PC-3 (cell line): ENCODE measurements at regions not wholly inside any gene's neighbourhood (a gene's known extent, or its start where the extent isn't known, plus 50 kb on each side); places are given as distances from the start of the nearest gene placed in this dataset.
A peak's percentile ranks its signal among the peaks of the same experiment; 100 is the strongest.

Experiments used
- ATAC-seq: fragments of 200-7000 bp; cut with Tn5 transposase; 2 replicates; pipeline ENCODE4 v1.9.1; 2020; ENCODE audit warnings: mild to moderate bottlenecking, moderate library complexity
- BruUV-seq: library from RNA; stranded (reverse); fragments of 400-500 nt; replicated peaks from 2 replicates; lab custom pipeline; 2021; lab: Mats Ljungman, UMichigan
- CTCF ChIA-PET: fragments of 300-600 bp; sonication (Branson Sonifier 250); formaldehyde crosslinking; loops from one replicate; lab custom pipeline; 2022; ENCODE audit warnings: antibody characterized with exemption; lab: Charles Lee
- POLR2A ChIA-PET: fragments of 300-600 bp; sonication (Branson Sonifier 250); formaldehyde crosslinking; loops from one replicate; lab custom pipeline; 2022; ENCODE audit warnings: antibody characterized with exemption; ENCODE audit not compliant: unreplicated experiment; lab: Charles Lee
- DNase-seq: peaks from one replicate; pipeline ENCODE4 v3.0.0-alpha.2; 2015
- H2AFZ ChIP-seq: fragments of 300-600 bp; sonication (generic); 2 replicates; pipeline ENCODE4 v1.6.0; 2016; ENCODE audit warnings: antibody characterized with exemption, low read length
- H3F3A ChIP-seq: fragments of 300-600 bp; sonication (generic); one replicate; pipeline ENCODE4 v1.6.0; 2017; ENCODE audit warnings: antibody characterized with exemption, low read length, control low read depth, mild to moderate bottlenecking; ENCODE audit not compliant: unreplicated experiment
- H3K27ac ChIP-seq: fragments of 300-600 bp; sonication (generic); 2 replicates; pipeline ENCODE4 v1.5.1; 2016; ENCODE audit warnings: mild to moderate bottlenecking, low read length
- H3K27me3 ChIP-seq: fragments of 300-600 bp; sonication (generic); 2 replicates; pipeline ENCODE4 v1.6.1; 2016; ENCODE audit warnings: low read length, mixed read lengths
- H3K36me3 ChIP-seq: fragments of 300-600 bp; sonication (generic); 2 replicates; pipeline ENCODE4 v1.6.1; 2016; ENCODE audit warnings: low read depth, mixed run types, low read length, mixed read lengths
- H3K4me1 ChIP-seq: fragments of 300-600 bp; sonication (generic); 2 replicates; pipeline ENCODE4 v1.5.1; 2016; ENCODE audit warnings: low read length; ENCODE audit not compliant: insufficient read depth
- H3K4me2 ChIP-seq: fragments of 300-600 bp; sonication (generic); 2 replicates; pipeline ENCODE4 v1.6.0; 2016; ENCODE audit warnings: low read length
- H3K4me3 ChIP-seq: fragments of 300-600 bp; sonication (generic); 2 replicates; pipeline ENCODE4 v1.5.1; 2016; ENCODE audit warnings: mild to moderate bottlenecking, low read length, mixed read lengths
- H3K79me2 ChIP-seq: fragments of 300-600 bp; sonication (generic); 2 replicates; pipeline ENCODE4 v1.6.1; 2017; ENCODE audit warnings: low read length, mixed read lengths
- H3K9ac ChIP-seq: fragments of 300-600 bp; sonication (generic); 2 replicates; pipeline ENCODE4 v1.6.0; 2016; ENCODE audit warnings: mild to moderate bottlenecking, low read length
- H3K9me2 ChIP-seq: fragments of 300-600 bp; sonication (generic); replicated peaks from 2 replicates; pipeline ENCODE4 v1.6.1; 2016; ENCODE audit warnings: mixed run types, low read length, mixed read lengths
- H3K9me3 ChIP-seq: fragments of 300-600 bp; sonication (generic); 2 replicates; pipeline ENCODE4 v1.6.1; 2016; ENCODE audit warnings: low read length, mixed read lengths
- H4K20me1 ChIP-seq: fragments of 300-600 bp; sonication (generic); 2 replicates; pipeline ENCODE4 v1.6.1; 2016; ENCODE audit warnings: low read length, mixed read lengths
- EZH2 ChIP-seq: fragments of 300-600 bp; sonication (generic); IDR thresholded peaks from one replicate; pipeline ENCODE4 v1.6.1; 2017; ENCODE audit warnings: antibody characterized with exemption, mild to moderate bottlenecking, low read length; ENCODE audit not compliant: unreplicated experiment
- EZH2phosphoT487 ChIP-seq: fragments of 300-600 bp; sonication (generic); IDR thresholded peaks from 2 replicates; pipeline ENCODE4 v1.6.1; 2018; ENCODE audit warnings: mild to moderate bottlenecking, antibody characterized with exemption, low read length, borderline replicate concordance
- intact Hi-C: fragments of 100-400 bp; cut with micrococcal nuclease; formaldehyde crosslinking; loops from 2 replicates; pipeline ENCODE4 v1.9.0; 2023
- TF ChIP-seq, protein P1 (sequence below): fragments of 300-600 bp; sonication (generic); conservative IDR thresholded peaks from 2 replicates; pipeline ENCODE4 v1.5.1; 2017; ENCODE audit warnings: antibody characterized with exemption, low read depth, mild to moderate bottlenecking, low read length

DNA sequence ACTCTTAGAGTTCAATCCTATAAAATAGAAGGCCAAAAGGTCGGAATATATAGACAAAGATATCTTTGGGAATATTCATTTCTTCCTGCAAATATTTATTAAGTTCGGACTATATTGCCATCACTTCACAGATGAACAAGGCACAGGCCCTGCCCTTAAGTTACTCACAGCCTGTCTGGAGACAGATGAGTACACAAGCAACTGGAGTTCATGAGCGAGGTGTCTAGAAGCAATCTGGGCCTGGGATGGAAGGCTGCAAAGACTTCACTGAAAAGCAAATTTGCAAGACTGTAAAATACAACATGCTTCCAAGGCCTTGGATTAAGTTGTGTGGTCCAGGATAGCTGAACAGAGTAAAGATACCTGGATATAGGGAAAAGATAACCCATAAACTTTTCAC, 56.7 kb upstream of the CEP85L start:
- Histone ChIP-seq H3K4me1 (peaks cover 45% of the 10 kb centered on the region), H3K9me2 (no peaks in the 10 kb centered on the region), H3F3A (peaks cover 11% of the 10 kb centered on the region), H3K27ac (peak overlapping the region; percentile 99), H3K4me2 (peak overlapping the region; percentile 91), H2AFZ (peak overlapping the region; percentile 7; the same call in 1 of the 2 replicates), H3K4me3 (peak overlapping the region; percentile 66), H3K9ac (peak overlapping the region; percentile 88), H4K20me1 (no peaks in the 10 kb centered on the region), H3K27me3 (no peaks in the 10 kb centered on the region), H3K79me2 (peaks cover 15% of the 10 kb centered on the region), H3K36me3 (no peaks in the 10 kb centered on the region), H3K9me3 (no peaks in the 10 kb centered on the region)
- peak; percentile 46 for DNase-seq
- CTCF ChIA-PET = interaction anchor here (0.7 kb wide), 1 partner anchor 10 kb away, joined by 3 read pairs; no protein-coding TSS in a partner anchor
- intact Hi-C loops = loop anchor here (2.0 kb wide), 2 partner anchors 33 to 143 kb away; no protein-coding TSS in a partner anchor
- TF ChIP-seq EZH2phosphoT487 (no peak), EZH2 (no peak)
- TF ChIP-seq, protein P1, sequence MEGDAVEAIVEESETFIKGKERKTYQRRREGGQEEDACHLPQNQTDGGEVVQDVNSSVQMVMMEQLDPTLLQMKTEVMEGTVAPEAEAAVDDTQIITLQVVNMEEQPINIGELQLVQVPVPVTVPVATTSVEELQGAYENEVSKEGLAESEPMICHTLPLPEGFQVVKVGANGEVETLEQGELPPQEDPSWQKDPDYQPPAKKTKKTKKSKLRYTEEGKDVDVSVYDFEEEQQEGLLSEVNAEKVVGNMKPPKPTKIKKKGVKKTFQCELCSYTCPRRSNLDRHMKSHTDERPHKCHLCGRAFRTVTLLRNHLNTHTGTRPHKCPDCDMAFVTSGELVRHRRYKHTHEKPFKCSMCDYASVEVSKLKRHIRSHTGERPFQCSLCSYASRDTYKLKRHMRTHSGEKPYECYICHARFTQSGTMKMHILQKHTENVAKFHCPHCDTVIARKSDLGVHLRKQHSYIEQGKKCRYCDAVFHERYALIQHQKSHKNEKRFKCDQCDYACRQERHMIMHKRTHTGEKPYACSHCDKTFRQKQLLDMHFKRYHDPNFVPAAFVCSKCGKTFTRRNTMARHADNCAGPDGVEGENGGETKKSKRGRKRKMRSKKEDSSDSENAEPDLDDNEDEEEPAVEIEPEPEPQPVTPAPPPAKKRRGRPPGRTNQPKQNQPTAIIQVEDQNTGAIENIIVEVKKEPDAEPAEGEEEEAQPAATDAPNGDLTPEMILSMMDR = no peak
- POLR2A ChIA-PET = interaction anchor here (1.2 kb wide), 1 partner anchor 77 kb away, joined by 6 read pairs; no protein-coding TSS in a partner anchor
- peak; percentile 46 for ATAC-seq
- BruUV-seq = no TSS peak

DNA sequence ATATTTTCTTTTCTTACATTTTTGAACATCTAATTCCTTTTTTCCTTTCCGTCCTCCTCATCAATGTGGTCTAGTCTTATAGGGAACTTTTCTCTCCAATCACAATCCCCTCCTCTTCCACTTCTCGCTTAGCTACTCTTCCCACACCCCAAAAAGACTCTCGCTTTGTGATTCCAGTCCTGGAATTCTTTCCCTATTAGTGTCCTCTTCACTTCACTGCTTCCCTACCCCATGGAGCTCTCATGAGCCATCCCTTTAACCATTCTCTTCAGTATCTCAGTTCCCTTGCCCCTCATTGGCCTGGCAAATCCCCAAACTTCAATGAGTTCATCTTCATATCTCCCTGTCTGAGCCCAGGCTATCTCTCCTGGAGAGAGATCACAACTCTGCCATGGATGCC, 55.3 kb upstream of the CEP85L start:
- H4K20me1 ChIP-seq = no peaks in the 10 kb centered on the region
- H3F3A ChIP-seq = peaks cover 11% of the 10 kb centered on the region
- H3K27ac ChIP-seq = no peak overlapping the region
- peaks cover 15% of the 10 kb centered on the region for H3K79me2 ChIP-seq
- no peak overlapping the region for H3K4me2 ChIP-seq
- H2AFZ ChIP-seq = no peak overlapping the region
- peaks cover 40% of the 10 kb centered on the region for H3K4me1 ChIP-seq
- no peak overlapping the region for H3K9ac ChIP-seq
- no peaks in the 10 kb centered on the region for H3K9me2 ChIP-seq
- no peaks in the 10 kb centered on the region for H3K9me3 ChIP-seq
- CTCF ChIA-PET = no interaction called here
- DNase-seq = no peak
- POLR2A ChIA-PET = no interaction called here
- no TSS peak for BruUV-seq
- no peaks in the 10 kb centered on the region for H3K27me3 ChIP-seq
- no peaks in the 10 kb centered on the region for H3K36me3 ChIP-seq
- no peak overlapping the region for H3K4me3 ChIP-seq
- intact Hi-C loops = no loop called here
- no peak for ATAC-seq
- TF ChIP-seq, protein P1 = no peak
- TF ChIP-seq EZH2phosphoT487 (no peak), EZH2 (no peak)

DNA sequence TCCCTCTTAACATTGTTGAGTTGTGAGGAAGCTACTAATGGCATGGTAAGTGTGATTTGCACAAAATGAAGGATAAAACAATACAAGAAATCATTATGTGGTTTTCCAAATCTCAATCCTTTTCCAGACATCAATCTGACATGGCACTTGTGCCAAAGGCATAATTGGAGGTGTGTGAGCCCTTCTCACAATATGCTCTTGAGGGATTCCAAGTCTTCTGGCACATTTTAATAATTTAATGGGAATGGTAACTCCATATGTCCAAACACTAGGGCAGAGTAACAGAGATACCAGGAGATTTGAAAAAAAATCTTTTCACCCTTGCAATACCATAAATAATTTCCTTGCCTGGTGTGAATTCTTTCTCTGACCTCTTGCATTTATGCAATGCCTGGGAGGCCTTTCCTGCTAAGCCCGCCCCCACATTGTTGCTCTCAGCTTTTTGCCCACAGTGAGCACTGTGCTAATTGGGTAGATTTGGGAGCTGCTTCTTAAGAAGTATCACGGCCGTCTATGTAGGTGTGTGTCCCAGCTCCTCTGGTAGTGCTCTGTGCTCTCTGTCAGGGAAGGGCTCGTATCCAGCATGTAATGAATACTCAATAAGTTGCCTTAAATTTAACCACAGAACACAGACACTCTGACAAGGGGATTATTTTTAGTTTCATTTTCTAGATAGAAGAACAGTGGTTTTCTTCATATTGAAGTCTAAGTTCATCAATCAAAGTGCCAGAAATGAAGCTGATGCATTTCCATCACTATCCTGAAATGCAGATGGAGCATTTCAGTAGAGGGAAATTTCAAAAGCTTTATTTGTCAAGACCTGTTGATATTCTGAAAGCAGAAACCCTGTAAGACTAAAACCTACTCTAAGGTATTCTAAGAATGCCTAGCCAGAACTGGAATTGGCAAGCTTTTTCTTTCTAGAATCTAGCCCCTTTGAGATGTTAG, 54.4 kb upstream of the CEP85L start:
- H4K20me1 ChIP-seq = no peaks in the 10 kb centered on the region
- no peak overlapping the region for H3K27ac ChIP-seq
- H3K79me2 ChIP-seq = peaks cover 15% of the 10 kb centered on the region
- H3K4me2 ChIP-seq = peak overlapping the region; percentile 41
- POLR2A ChIA-PET = no interaction called here
- DNase-seq (no peak), ATAC-seq (no peak)
- peaks cover 37% of the 10 kb centered on the region for H3K4me1 ChIP-seq
- H3K36me3 ChIP-seq = no peaks in the 10 kb centered on the region
- CTCF ChIA-PET = no interaction called here
- no peaks in the 10 kb centered on the region for H3K9me3 ChIP-seq
- no TSS peak for BruUV-seq
- no peak overlapping the region for H2AFZ ChIP-seq
- no peak overlapping the region for H3K4me3 ChIP-seq
- no peak overlapping the region for H3K9ac ChIP-seq
- TF ChIP-seq EZH2phosphoT487 (no peak), EZH2 (no peak)
- TF ChIP-seq, protein P1 = no peak
- no peaks in the 10 kb centered on the region for H3K27me3 ChIP-seq
- no peaks in the 10 kb centered on the region for H3K9me2 ChIP-seq
- H3F3A ChIP-seq = peaks cover 11% of the 10 kb centered on the region
- intact Hi-C loops = no loop called here
